ENCODE measurements at regions not wholly inside any gene's neighbourhood (a gene's known extent, or its start where the extent isn't known, plus 50 kb on each side); places are given as distances from the start of the nearest gene placed in this dataset.
A peak's percentile ranks its signal among the peaks of the same experiment; 100 is the strongest.

DNA sequence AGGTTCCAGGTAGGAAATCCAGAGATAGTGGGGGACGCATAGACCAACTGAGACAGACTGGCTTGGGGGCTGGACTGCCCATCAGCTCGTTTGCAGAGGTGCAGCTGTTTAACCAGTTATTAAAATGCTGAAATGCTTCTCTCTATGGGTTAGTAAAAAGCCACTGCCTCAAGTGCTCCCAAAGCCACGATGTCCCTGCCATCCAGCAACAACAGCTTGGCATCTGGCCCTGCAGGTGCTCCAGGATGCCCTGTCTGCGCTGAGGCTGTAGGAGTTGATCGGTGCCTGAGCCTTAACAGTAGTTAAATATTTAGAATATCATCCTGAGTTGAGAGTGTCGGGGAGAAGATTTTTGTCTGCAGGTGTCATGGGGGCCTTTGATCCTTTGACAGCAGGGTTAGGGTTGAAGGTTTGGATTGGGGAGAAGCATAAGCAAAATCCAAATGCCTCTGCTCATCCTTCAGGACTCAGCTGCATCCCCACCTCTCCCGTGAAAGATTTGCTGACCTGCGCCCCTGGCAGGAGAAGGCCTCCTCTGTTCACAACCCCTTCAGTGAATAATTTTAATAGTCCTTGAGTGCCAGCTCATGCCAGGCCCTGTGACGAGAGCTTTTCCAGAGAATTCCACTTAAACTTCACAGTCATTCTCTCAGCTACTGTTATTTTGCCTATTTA, 127.3 kb upstream of the PWP1 start:
- Mint-ChIP-seq H3K36me3 (ENCODE audit: low read depth) (no peaks in the 10 kb centered on the region), H3K4me3 (ENCODE audit: unreplicated experiment) (no peak overlapping the region), H3K27ac (ENCODE audit: unreplicated experiment) (no peak overlapping the region), H3K27me3 (ENCODE audit: low read depth) (peaks cover 15% of the 10 kb centered on the region), H3K4me1 (ENCODE audit: low read depth) (no peaks in the 10 kb centered on the region), H3K9me3 (ENCODE audit: low read depth) (no peaks in the 10 kb centered on the region)
- TF ChIP-seq, protein P1, sequence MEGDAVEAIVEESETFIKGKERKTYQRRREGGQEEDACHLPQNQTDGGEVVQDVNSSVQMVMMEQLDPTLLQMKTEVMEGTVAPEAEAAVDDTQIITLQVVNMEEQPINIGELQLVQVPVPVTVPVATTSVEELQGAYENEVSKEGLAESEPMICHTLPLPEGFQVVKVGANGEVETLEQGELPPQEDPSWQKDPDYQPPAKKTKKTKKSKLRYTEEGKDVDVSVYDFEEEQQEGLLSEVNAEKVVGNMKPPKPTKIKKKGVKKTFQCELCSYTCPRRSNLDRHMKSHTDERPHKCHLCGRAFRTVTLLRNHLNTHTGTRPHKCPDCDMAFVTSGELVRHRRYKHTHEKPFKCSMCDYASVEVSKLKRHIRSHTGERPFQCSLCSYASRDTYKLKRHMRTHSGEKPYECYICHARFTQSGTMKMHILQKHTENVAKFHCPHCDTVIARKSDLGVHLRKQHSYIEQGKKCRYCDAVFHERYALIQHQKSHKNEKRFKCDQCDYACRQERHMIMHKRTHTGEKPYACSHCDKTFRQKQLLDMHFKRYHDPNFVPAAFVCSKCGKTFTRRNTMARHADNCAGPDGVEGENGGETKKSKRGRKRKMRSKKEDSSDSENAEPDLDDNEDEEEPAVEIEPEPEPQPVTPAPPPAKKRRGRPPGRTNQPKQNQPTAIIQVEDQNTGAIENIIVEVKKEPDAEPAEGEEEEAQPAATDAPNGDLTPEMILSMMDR (IDR thresholded peaks at IDR 0.05): no peak
- DNase-seq (ENCODE audit: low spot score): no peak

DNA sequence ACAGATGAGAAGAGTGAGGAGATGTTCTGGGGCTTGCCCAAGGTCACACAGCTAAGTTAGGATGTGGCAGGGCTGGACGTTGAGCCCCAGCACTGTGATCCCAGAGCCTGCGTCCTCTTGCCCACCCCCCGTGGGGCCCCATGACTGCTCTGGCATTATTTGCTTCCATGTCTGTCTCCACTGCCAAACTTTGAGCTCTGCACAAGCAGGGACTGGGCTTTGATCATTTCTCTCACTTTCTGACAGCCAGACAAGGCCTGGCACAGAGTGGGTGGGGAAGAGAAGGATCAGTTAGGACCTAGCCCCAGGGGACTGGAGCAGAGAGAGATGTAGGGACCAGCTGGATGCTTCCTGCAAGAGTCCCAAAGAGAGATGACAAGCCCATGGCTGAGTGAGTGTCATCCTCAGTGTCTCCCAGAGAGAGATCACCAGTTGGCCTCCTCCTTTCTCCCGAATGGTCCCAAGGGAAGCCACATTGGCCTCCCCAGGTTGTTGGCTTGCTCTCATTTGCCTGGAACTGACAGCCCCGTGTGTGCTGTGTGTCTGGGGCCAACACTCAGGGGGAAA, 126.7 kb upstream of the PWP1 start:
- Mint-ChIP-seq H3K4me3 (ENCODE audit: unreplicated experiment) (no peak overlapping the region), H3K4me1 (ENCODE audit: low read depth) (no peaks in the 10 kb centered on the region), H3K36me3 (ENCODE audit: low read depth) (no peaks in the 10 kb centered on the region), H3K27me3 (ENCODE audit: low read depth) (peaks cover 15% of the 10 kb centered on the region), H3K27ac (ENCODE audit: unreplicated experiment) (no peak overlapping the region), H3K9me3 (ENCODE audit: low read depth) (no peaks in the 10 kb centered on the region)
- TF ChIP-seq, protein P1 (IDR thresholded peaks at IDR 0.05): no peak
- DNase-seq (ENCODE audit: low spot score): no peak

DNA sequence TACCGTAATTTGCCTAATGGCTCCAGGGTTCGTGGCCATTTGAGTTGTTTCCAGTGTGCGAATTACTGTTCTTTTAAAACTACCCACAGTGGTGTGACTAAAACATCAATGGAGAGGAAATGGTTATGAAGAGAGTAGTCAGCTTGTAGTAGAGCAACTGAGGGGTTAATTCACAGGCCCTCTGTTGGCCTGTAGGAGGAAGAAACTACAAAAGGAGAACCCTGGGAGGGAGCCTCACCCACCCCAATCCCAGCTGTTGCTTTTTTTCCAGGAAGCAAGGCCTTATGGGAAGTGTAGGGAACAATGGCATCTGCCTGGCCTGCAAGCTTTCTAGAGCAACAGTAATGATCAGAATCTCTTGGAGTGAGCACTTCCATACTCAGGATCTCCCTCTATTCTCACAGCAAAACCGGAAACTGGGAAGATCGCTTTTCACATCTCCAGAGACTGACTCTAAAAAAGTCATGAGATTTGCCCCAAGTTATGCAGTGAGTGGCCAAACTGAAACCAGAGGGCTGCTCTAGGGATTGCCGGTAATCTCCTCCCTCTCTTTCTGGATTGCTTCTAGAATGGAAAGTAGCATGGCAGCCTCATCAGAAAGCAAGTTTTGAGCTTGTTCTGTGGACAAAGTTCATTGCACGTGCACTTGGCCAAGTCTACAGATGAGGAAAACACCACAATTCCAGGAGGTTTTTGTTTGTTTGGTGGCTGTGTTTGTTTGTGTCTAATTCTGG, 125.3 kb upstream of the PWP1 start:
- H3K27ac Mint-ChIP-seq (ENCODE audit: unreplicated experiment): no peak overlapping the region
- H3K4me1 Mint-ChIP-seq (ENCODE audit: low read depth): no peaks in the 10 kb centered on the region
- H3K9me3 Mint-ChIP-seq (ENCODE audit: low read depth): no peaks in the 10 kb centered on the region
- TF ChIP-seq, protein P1 (IDR thresholded peaks at IDR 0.05): no peak
- peaks cover 17% of the 10 kb centered on the region for H3K27me3 Mint-ChIP-seq (ENCODE audit: low read depth)
- H3K4me3 Mint-ChIP-seq (ENCODE audit: unreplicated experiment): no peak overlapping the region
- DNase-seq (ENCODE audit: low spot score): no peak
- H3K36me3 Mint-ChIP-seq (ENCODE audit: low read depth): no peaks in the 10 kb centered on the region

DNA sequence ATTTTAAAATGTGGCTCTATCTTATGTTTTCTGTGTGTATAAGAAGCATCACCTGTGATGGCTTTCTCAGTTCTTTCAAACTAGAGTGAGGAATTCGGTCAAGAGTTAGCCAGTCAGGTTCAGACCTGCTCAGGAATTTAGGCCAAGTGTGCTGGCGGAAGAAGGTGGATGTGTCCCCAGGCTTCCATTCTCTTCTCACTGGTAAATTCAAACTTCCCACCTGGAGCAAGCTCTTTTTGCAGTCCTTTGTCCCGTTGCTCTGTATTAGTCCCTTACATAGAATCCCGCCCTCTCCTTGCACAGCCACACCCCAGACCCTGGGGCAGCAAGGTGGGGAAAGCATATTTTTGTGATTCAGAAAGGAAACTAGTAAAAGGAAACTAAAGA, 124.7 kb upstream of the PWP1 start:
- TF ChIP-seq, protein P1 (IDR thresholded peaks at IDR 0.05): no peak
- H3K27ac Mint-ChIP-seq (ENCODE audit: unreplicated experiment): no peak overlapping the region

DNA sequence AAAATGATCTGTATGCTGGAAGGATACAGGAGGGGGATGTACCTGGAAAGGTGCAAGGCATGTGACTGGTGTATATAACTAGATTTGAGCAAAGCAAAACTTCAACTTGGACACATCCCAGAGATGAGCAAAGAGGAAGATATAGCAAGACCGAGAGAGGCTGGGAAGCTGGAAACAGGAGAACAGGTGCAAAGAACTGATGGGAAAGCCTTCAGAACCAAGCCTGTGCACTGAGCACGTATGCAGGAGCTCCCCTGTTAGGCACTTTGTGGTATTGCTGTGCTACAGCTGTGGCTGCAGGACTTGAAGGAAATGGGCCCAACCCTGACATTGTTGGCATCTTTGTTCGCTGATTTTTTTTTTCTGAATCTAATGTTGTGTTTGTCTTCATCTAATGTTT, 120.7 kb upstream of the PWP1 start:
- H3K4me3 Mint-ChIP-seq (ENCODE audit: unreplicated experiment): no peak overlapping the region
- H3K27ac Mint-ChIP-seq (ENCODE audit: unreplicated experiment): no peak overlapping the region
- no peaks in the 10 kb centered on the region for H3K36me3 Mint-ChIP-seq (ENCODE audit: low read depth)
- peaks cover 22% of the 10 kb centered on the region for H3K27me3 Mint-ChIP-seq (ENCODE audit: low read depth)
- H3K9me3 Mint-ChIP-seq (ENCODE audit: low read depth): no peaks in the 10 kb centered on the region
- TF ChIP-seq, protein P1 (IDR thresholded peaks at IDR 0.05): peak; percentile 26
- no peak for DNase-seq (ENCODE audit: low spot score)
- no peaks in the 10 kb centered on the region for H3K4me1 Mint-ChIP-seq (ENCODE audit: low read depth)

More for the DNA sequence above, 124.7 kb upstream of the PWP1 start:
- no peak for DNase-seq (ENCODE audit: low spot score)
- peaks cover 20% of the 10 kb centered on the region for H3K27me3 Mint-ChIP-seq (ENCODE audit: low read depth)
- no peak overlapping the region for H3K4me3 Mint-ChIP-seq (ENCODE audit: unreplicated experiment)
- no peaks in the 10 kb centered on the region for H3K4me1 Mint-ChIP-seq (ENCODE audit: low read depth)
- H3K9me3 Mint-ChIP-seq (ENCODE audit: low read depth): no peaks in the 10 kb centered on the region
- H3K36me3 Mint-ChIP-seq (ENCODE audit: low read depth): no peaks in the 10 kb centered on the region

Data from chondrocyte (in vitro differentiated cells).